GM12892 (cell line): ENCODE measurements at regions not wholly inside any gene's neighbourhood (a gene's known extent, or its start where the extent isn't known, plus 50 kb on each side); places are given as distances from the start of the nearest gene placed in this dataset.

Experiments
- POLR2A ChIP-seq: IDR thresholded peaks from 2 replicates; pipeline ENCODE4 v1.6.1; 2011; ENCODE audit warnings: low read depth, low read length, control low read depth
- POLR2AphosphoS5 ChIP-seq: IDR thresholded peaks from 2 replicates; pipeline ENCODE4 v1.6.1; 2011; ENCODE audit warnings: low read depth, low read length, control low read depth
- TAF1 ChIP-seq: IDR thresholded peaks from 2 replicates; pipeline ENCODE4 v1.6.1; 2011; ENCODE audit warnings: low read depth, mild to moderate bottlenecking, control low read depth, low read length, borderline replicate concordance

DNA sequence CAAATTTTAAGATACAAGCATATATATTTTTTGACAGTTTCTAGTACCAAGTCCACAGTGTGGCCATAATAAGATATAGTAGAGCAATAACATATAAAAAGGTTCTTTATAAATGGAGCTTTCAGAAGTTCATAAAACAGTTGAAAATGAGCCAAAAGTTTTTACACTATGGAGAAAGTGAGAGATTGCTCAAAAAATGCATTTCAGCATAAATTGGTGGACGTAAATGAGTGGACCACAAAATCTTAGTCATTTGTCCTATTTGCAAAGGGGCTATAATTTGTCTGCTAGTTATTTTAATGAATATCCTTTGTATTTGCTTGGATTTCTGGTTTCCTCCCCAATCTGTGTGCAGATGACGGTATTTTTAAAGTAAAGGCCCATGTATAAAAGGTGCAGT, 159.4 kb upstream of the DAP start:
- no peak for TF ChIP-seq POLR2A
- TF ChIP-seq TAF1 = no peak
- TF ChIP-seq POLR2AphosphoS5 = no peak
